ENCODE measurements at regions not wholly inside any gene's neighbourhood (a gene's known extent, or its start where the extent isn't known, plus 50 kb on each side); places are given as distances from the start of the nearest gene placed in this dataset.

- POLR2A ChIA-PET = no interaction called here
- Mint-ChIP-seq H3K4me1 (no peaks in the 10 kb centered on the region), H3K4me3 (no peak overlapping the region), H3K27me3 (no peaks in the 10 kb centered on the region), H3K9me3 (peaks cover 0 to 8% (median 2%) of the 10 kb centered on the region in 5 donors), H3K27ac (no peak overlapping the region), H3K36me3 (no peaks in the 10 kb centered on the region)
- H3K27me3 ChIP-seq (ENCODE audit: insufficient read depth, low read length, poor library complexity, severe bottlenecking) = no peaks in the 10 kb centered on the region
- H3K9me3 ChIP-seq (ENCODE audit: low read length) = no peaks in the 10 kb centered on the region
- H3K36me3 ChIP-seq (ENCODE audit: insufficient read depth, low read length) = no peaks in the 10 kb centered on the region
- DNase-seq = no peak
- H3K4me1 ChIP-seq (ENCODE audit: insufficient read depth, low read length) = no peaks in the 10 kb centered on the region
- H3K4me3 ChIP-seq (ENCODE audit: low read length) = no peak overlapping the region
- no peak overlapping the region for H3K27ac ChIP-seq (ENCODE audit: low read depth, low read length)
- CTCF ChIA-PET = no interaction called here
These were observed 62.7 kb upstream of the PDE4D start for GRCh38 chr5:59956130-59956783.

- H3K36me3 Mint-ChIP-seq = no peaks in the 10 kb centered on the region
- H3K27me3 Mint-ChIP-seq = no peaks in the 10 kb centered on the region
- H3K27me3 ChIP-seq (ENCODE audit: insufficient read depth, low read length, poor library complexity, severe bottlenecking) = no peaks in the 10 kb centered on the region
- ChIA-PET POLR2A (no interaction called here), CTCF (no interaction called here)
- peaks cover 0 to 8% (median 2%) of the 10 kb centered on the region in 5 donors for H3K9me3 Mint-ChIP-seq
- H3K27ac ChIP-seq (ENCODE audit: low read depth, low read length) = no peak overlapping the region
- H3K4me1 ChIP-seq (ENCODE audit: insufficient read depth, low read length) = no peaks in the 10 kb centered on the region
- H3K4me3 ChIP-seq (ENCODE audit: low read length) = no peak overlapping the region
- DNase-seq = no peak
- H3K9me3 ChIP-seq (ENCODE audit: low read length) = no peaks in the 10 kb centered on the region
- H3K4me1 Mint-ChIP-seq = no peaks in the 10 kb centered on the region
- H3K36me3 ChIP-seq (ENCODE audit: insufficient read depth, low read length) = no peaks in the 10 kb centered on the region
- H3K4me3 Mint-ChIP-seq = no peak overlapping the region
- no peak overlapping the region for H3K27ac Mint-ChIP-seq
These were observed 61.7 kb upstream of the PDE4D start for GRCh38 chr5:59955241-59955640.

- POLR2A ChIA-PET = no interaction called here
- DNase-seq = no peak
- Histone ChIP-seq H3K9me3 (ENCODE audit: low read length) (no peaks in the 10 kb centered on the region), H3K4me3 (ENCODE audit: low read length) (no peak overlapping the region), H3K27ac (ENCODE audit: low read depth, low read length) (no peak overlapping the region), H3K4me1 (ENCODE audit: insufficient read depth, low read length) (no peaks in the 10 kb centered on the region), H3K27me3 (ENCODE audit: insufficient read depth, low read length, poor library complexity, severe bottlenecking) (no peaks in the 10 kb centered on the region), H3K36me3 (ENCODE audit: insufficient read depth, low read length) (no peaks in the 10 kb centered on the region)
- CTCF ChIA-PET = no interaction called here
- Mint-ChIP-seq H3K4me1 (no peaks in the 10 kb centered on the region), H3K9me3 (peaks cover 0 to 10% (median 0%) of the 10 kb centered on the region in 5 donors), H3K36me3 (no peaks in the 10 kb centered on the region), H3K27ac (no peak overlapping the region), H3K4me3 (no peak overlapping the region), H3K27me3 (peaks cover 0 to 1% of the 10 kb centered on the region in 2 donors)
These were observed 50.1 kb upstream of the PDE4D start for GRCh38 chr5:59943452-59944113.
